Tibial artery (tissue), 4 donors: ENCODE measurements at regions not wholly inside any gene's neighbourhood (a gene's known extent, or its start where the extent isn't known, plus 50 kb on each side); places are given as distances from the start of the nearest gene placed in this dataset.

ENCODE experiments used
- DNase-seq, 2 donors: peaks; one replicate each; pipeline ENCODE4 v3.0.0-alpha.2; 2019
- H3K27ac ChIP-seq, 2 donors: fragments of 200-600 bp; sonication (generic) in 1 of 2; 1 replicate in 1 of 2; 2 replicates in 1 of 2; pipeline ENCODE4 v1.5.1; 2018 to 2019; ENCODE audit warnings: mild to moderate bottlenecking in 1 of 2
- H3K27me3 ChIP-seq, 2 donors: fragments of 200-600 bp; sonication (generic) in 1 of 2; one replicate each; pipeline versions ENCODE4 v1.5.1 to v1.6.0; 2016 to 2019
- H3K36me3 ChIP-seq, 3 donors: fragments of 200-600 bp; sonication (generic) in 2 of 3; one replicate each; pipeline ENCODE4 v1.5.1; 2016 to 2019; ENCODE audit warnings: mild to moderate bottlenecking in 2 of 3
- H3K4me1 ChIP-seq, 4 donors: fragments of 200-600 bp; sonication (generic) in 2 of 4; 1 replicate in 3 of 4; 2 replicates in 1 of 4; pipeline ENCODE4 v1.5.1; 2016 to 2019
- H3K4me3 ChIP-seq, 2 donors: fragments of 200-600 bp; sonication (generic) in 1 of 2; 1 replicate in 1 of 2; 2 replicates in 1 of 2; pipeline ENCODE4 v1.5.1; 2018 to 2019; ENCODE audit warnings: mild to moderate bottlenecking in 2 of 2
- H3K9me3 ChIP-seq, 3 donors: fragments of 200-600 bp; sonication (generic) in 1 of 3; one replicate each; pipeline ENCODE4 v1.5.1; 2016 to 2019
- CTCF ChIP-seq, 2 experiments: fragments of 200-600 bp in 1 of 2; fragments of 450-650 bp in 1 of 2; IDR thresholded peaks; one replicate each; pipeline ENCODE4 v1.5.1; 2017 to 2019; ENCODE audit warnings: antibody characterized with exemption in 2 of 2, mild to moderate bottlenecking in 1 of 2, moderate library complexity in 1 of 2
- intact Hi-C: fragments of 100-400 bp; cut with DNase I; formaldehyde crosslinking; loops from one replicate; pipeline ENCODE4 v1.15.0; 2023; ENCODE audit warnings: low total_unique reads

DNA sequence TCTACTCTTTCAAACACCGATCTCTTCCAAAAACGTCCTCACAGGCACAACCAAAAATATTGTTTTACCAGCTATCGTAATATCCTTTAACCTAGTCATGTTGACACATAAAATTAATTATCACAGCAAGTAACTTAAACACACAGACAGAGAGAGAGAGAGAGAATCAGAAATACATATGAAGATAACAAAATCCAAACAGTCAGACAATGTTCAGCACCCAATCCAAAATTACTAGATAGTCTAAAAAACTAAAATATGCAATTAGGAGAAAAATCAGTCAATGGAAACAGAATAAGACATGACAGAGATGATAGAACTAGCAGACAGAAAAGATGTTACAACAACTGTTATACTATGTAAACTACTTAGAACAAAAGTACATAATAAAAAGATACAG lies 537.7 kb downstream of the LMO4 start:
- peaks cover 0 to 6% (median 0%) of the 10 kb centered on the region in 3 donors for H3K9me3 ChIP-seq
- no peak overlapping the region for H3K4me3 ChIP-seq
- no peaks in the 10 kb centered on the region for H3K36me3 ChIP-seq
- no peak for TF ChIP-seq CTCF (IDR thresholded peaks at IDR 0.05)
- H3K27ac ChIP-seq, result no peak overlapping the region
- H3K4me1 ChIP-seq, result no peaks in the 10 kb centered on the region
- intact Hi-C loops, result no loop called here
- no peaks in the 10 kb centered on the region for H3K27me3 ChIP-seq
- DNase-seq, result no peak

- H3K27ac ChIP-seq, result no peak overlapping the region
- no peaks in the 10 kb centered on the region for H3K27me3 ChIP-seq
- H3K4me3 ChIP-seq, result no peak overlapping the region
- H3K36me3 ChIP-seq, result no peaks in the 10 kb centered on the region
- peaks cover 0 to 6% (median 0%) of the 10 kb centered on the region in 3 donors for H3K9me3 ChIP-seq
- intact Hi-C loops, result no loop called here
- TF ChIP-seq CTCF (IDR thresholded peaks at IDR 0.05), result no peak
- DNase-seq, result no peak
- peaks cover 0 to 9% (median 0%) of the 10 kb centered on the region in 4 donors for H3K4me1 ChIP-seq
Measured at GRCh38 chr1:87867626-87868025, 538.9 kb downstream of the LMO4 start.

DNA sequence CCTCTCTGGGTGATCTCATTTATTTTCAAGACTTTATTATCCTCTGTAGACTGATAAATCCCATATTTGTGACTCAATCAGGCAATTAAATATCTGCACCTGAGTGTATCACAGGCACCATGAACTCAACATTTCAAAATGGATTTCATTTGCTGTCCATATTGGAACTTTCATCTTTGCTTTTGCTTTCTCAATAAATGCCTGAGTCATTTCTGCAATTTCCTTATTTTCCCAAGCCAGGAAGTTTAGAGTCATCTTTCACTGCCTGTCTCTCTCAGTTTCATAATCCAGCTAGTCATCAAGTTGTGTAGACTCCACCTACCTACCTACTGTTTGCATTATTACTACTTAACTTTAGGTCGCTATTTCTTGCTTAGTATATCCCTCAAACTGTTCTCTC lies 540.9 kb downstream of the LMO4 start:
- TF ChIP-seq CTCF (IDR thresholded peaks at IDR 0.05), result no peak
- Histone ChIP-seq H3K4me1 (peaks cover 0 to 9% (median 0%) of the 10 kb centered on the region in 4 donors), H3K27me3 (no peaks in the 10 kb centered on the region), H3K9me3 (peaks cover 0 to 6% (median 0%) of the 10 kb centered on the region in 3 donors), H3K36me3 (no peaks in the 10 kb centered on the region), H3K27ac (no peak overlapping the region), H3K4me3 (no peak overlapping the region)
- intact Hi-C loops, result no loop called here
- no peak for DNase-seq

DNA sequence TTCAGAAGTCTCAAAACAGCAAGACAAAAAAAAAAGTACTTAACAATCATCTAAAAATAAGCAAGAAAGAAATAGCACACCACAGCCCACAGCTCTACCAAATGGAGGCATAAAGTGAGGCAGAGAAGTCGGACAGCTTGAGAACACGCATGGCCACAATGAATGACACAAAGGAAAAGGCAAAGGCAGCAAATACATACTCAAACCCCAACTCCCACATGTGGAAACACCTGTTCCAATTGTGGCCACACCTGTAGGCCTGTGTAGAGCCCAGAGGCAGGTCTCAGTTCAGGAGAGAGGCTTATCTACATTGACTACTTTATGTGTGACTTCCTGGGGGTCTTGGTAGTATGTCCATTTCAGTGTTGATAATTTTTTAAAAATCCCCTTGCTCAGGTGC lies 543.5 kb downstream of the LMO4 start:
- no peaks in the 10 kb centered on the region for H3K36me3 ChIP-seq
- no peak overlapping the region for H3K27ac ChIP-seq
- no peak for TF ChIP-seq CTCF (IDR thresholded peaks at IDR 0.05)
- no peaks in the 10 kb centered on the region for H3K27me3 ChIP-seq
- no peak for DNase-seq
- peaks cover 0 to 9% (median 0%) of the 10 kb centered on the region in 4 donors for H3K4me1 ChIP-seq
- no peaks in the 10 kb centered on the region for H3K9me3 ChIP-seq
- H3K4me3 ChIP-seq, result no peak overlapping the region
- intact Hi-C loops, result no loop called here

DNA sequence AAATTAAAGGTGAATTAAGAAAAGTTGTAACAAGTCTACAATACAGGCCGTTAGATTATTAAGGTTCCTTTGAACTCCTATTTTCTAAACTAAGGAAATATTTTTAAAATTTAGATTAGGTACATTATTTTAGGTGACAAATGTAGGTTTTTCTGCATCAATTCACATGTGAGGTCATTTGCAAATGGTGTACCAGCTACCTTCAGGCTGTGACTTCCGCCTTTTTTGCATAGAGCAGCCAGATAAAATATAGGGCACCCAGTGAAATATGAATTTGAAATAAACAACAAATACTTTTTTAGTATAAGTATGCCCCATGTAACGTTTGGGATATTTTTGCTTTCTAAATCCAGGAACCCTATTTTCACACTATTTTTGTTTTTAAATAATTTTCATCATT lies 544.0 kb downstream of the LMO4 start:
- TF ChIP-seq CTCF (IDR thresholded peaks at IDR 0.05), result no peak
- Histone ChIP-seq H3K4me3 (no peak overlapping the region), H3K4me1 (peaks cover 0 to 9% (median 0%) of the 10 kb centered on the region in 4 donors), H3K27ac (no peak overlapping the region), H3K36me3 (no peaks in the 10 kb centered on the region), H3K27me3 (no peaks in the 10 kb centered on the region), H3K9me3 (no peaks in the 10 kb centered on the region)
- DNase-seq, result no peak
- intact Hi-C loops, result no loop called here

GRCh38 chr1:87878873-87879272 lies 550.2 kb downstream of the LMO4 start:
- Histone ChIP-seq H3K4me1 (no peaks in the 10 kb centered on the region), H3K27ac (no peak overlapping the region), H3K4me3 (no peak overlapping the region), H3K9me3 (no peaks in the 10 kb centered on the region), H3K36me3 (no peaks in the 10 kb centered on the region), H3K27me3 (no peaks in the 10 kb centered on the region)
- intact Hi-C loops, result no loop called here
- no peak for DNase-seq
- TF ChIP-seq CTCF (IDR thresholded peaks at IDR 0.05), result no peak
